ENCODE measurements at regions not wholly inside any gene's neighbourhood (a gene's known extent, or its start where the extent isn't known, plus 50 kb on each side); places are given as distances from the start of the nearest gene placed in this dataset.

DNA sequence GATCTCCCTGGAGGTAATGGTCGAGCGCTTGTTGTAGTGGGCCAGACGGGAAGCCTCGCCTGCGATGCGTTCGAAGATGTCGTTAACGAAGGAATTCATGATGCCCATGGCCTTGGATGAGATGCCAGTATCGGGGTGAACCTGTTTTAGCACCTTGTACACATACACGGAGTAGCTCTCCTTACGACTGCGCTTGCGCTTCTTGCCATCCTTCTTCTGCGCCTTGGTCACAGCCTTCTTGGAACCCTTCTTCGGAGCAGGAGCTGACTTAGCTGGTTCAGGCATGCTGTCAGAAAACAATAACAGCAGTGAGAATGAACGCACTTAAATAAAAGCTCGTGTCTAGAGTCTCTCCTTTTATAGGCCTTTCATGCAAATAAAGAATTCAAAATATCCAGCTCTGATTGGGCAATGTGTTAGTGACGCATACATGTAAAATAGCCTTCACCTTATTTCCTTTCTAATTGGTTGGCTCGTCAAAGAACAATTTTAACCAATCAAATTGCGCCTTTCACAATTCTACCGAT, 129.2 kb downstream of the HFE start:
- DNase-seq (ENCODE audit: low spot score): peak; percentile 99

- DNase-seq (ENCODE audit: low spot score): no peak
Observed at GRCh38 chr6:26216886-26217713, 129.9 kb downstream of the HFE start.

GRCh38 chr6:26217714-26218075, 130.5 kb downstream of the HFE start:
- peak; percentile 60 for DNase-seq (ENCODE audit: low spot score)

DNA sequence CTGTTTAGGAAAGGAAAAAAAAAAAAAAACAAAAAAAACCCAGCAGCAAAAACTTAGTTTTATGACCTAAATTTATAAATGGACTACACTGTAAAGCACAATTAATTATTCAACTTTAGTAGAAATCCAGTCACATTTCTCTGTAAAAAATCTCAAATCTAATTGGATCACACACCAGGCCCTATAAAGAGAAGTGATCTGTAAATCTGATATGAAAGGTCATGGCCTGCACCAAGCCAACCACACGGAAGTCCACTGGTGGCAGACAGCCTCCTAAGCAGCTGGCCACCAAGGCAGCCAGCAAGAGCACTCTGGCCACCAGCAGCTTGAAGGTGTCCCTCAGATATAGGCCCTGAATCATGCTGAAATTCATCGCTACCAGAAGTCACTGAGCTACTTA, 131.6 kb downstream of the HFE start:
- DNase-seq (ENCODE audit: low spot score): no peak

DNA sequence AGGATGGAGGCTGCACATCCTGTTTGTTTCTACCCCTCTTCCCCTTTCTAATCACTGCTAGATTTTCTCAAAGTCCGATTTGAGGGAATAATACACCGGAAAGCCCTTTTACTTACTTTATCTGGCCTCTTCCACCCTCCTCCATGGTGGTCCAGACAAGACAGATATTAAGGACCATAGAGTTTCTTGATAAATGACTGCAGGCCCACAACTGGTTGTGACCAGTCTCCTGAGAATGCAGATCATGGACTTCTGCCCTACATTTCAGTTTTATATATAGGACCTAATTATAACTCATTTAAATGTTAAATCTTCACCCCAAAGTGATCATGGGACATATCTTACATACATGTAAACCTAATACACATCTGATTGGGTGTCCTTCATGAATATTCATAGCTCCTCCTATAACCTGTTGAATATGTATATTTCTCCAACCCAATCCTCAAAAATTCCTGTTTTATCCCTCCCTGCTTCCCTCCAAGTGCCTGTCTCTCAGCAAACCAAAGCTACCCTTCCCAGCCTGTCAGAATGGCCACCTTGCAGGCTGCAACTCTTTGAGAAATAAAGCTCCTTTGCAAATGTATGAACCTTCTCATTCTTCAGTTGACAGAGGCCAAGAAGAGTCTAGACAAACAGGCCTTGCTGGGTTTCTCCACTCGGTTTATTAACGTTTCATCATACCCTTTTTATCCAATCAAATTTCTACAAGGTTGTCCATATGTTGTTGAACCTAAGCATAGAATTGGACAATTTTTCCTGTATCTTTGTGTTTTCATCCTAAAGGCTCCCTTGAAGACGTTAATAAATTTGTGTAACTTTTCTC, 133.1 kb downstream of the HFE start:
- DNase-seq (ENCODE audit: low spot score): no peak

DNA sequence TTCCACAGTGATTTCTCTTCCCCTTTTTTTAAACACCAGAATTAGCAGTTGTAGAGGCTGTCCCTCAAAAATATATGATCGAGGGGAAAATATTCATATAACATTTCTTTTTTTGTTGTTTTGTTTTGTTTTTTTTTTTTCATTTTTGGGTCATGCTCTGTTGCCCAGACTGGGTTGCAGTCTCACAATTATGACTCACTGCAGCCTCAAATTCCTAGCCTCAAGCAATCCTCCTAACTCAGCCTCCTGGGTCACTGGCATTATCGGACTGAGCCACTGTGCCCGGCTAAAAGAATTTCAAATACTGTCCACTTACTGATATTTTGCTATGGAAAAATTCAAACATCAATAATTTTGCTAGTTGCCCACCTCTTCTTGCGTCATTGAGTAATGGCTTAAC, 134.0 kb downstream of the HFE start:
- DNase-seq (ENCODE audit: low spot score): no peak

- no peak for DNase-seq (ENCODE audit: low spot score)
Observed at GRCh38 chr6:26222571-26222970, 135.3 kb downstream of the HFE start.

DNA sequence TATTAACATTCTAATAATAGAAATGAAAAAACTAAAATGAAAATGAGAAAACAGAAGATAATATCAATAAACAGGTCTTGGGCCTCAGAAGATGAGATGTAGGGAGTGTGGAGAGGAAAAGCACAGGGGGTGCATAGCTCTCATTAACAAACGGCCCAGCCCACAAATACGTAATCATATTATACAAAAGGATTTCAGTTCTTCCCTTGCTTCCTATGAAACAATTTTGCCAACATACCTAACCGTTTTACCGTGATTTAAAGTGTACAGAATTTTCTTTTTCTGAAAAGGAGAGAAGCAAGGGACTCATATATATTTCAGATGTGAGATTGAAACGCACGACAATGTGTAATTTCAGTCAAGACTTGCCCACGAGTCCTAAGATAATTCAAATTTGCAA, 136.0 kb downstream of the HFE start:
- DNase-seq (ENCODE audit: low spot score): no peak

DNA sequence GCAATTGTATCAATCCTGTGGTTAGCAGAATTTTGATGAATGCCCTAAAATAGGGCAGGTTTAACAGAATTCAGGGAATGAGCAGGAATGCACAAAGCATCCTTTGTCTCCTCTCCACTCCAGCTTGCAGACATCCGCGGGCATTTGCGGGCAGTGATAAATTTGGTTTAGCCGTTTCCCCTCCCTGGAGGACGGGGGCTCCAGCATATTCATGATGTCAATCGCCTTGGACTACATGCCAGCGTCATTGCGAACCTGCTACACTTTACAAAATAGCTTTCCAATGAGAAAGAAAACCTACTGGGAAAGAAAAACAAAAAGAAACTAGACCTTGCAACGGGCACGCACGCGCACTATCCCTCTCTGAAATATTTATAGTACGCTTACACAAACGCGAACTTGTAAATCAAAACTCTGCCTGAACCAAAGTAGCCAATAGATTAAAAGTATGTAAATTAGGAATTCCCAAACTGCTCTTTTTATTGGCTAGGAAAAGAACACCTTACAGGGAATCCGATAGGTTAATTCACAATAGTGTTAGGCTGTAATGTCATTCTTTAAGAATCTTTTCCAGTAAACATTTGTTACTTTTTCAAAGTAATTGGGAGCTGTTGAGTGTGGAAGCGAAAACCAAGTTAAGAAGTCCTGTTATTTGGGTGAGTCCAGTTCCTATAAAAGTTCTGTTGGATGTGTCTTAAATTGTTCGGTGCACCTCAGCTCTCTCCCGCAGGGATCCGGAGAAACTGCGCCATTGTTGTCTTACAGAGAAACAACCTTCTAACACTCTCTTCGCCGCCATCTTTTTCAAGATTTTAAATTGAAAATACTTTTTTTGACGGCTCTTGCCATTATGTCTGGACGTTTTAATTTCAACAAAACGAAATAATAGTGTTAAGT, 136.7 kb downstream of the HFE start:
- peak; percentile 94 for DNase-seq (ENCODE audit: low spot score)

DNA sequence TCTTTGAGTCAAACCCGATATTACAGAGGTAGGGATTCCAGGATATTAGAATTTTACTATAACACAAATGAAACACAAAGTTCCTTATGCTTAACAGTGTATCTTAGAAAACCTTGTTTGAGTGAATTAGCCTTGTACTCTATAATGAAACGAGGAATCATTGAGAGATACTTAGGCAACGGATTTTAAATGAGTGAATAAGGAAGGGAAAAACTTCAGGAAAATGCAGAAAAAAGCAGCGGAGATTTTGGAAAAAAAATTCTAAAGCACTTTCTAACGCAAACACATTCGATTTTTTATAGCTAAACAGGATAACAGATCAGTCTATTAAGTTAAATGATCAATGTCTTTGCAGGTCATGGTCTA, 137.3 kb downstream of the HFE start:
- DNase-seq (ENCODE audit: low spot score): peak; percentile 1

DNA sequence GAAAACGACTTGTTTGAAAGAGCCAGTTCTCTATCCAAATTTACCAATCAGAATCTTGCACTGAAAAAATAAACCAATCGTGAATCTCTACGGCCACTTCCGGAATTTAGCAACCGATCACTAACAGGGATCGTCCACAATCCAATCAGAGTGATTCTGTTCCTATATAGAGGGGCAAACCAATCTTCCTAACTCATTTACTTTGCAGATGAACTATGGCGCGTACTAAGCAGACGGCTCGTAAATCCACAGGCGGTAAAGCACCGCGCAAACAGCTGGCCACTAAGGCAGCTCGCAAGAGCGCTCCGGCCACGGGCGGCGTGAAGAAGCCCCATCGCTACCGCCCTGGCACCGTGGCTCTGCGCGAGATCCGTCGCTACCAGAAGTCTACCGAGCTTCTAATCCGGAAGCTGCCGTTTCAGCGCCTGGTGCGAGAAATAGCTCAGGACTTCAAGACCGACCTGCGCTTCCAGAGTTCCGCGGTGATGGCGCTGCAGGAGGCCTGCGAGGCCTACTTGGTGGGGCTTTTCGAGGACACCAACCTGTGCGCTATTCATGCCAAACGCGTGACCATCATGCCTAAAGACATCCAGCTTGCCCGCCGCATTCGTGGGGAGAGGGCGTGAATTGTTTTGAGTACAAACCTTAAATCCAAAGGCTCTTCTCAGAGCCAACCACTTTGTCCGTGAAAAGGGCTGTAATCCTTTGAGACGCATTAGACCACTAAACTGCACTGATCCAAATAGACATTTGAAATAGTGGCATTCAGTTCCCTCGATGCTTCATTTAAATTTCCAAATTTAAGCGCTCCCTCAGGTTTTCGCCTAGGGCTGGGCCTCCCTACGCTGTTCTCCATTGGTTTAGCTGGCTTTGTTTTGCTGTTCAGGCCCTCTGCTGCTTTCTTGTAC, 138.0 kb downstream of the HFE start:
- DNase-seq (ENCODE audit: low spot score): peak; percentile 76

- no peak for DNase-seq (ENCODE audit: low spot score)
Observed at GRCh38 chr6:26225848-26226578, 138.8 kb downstream of the HFE start.

DNA sequence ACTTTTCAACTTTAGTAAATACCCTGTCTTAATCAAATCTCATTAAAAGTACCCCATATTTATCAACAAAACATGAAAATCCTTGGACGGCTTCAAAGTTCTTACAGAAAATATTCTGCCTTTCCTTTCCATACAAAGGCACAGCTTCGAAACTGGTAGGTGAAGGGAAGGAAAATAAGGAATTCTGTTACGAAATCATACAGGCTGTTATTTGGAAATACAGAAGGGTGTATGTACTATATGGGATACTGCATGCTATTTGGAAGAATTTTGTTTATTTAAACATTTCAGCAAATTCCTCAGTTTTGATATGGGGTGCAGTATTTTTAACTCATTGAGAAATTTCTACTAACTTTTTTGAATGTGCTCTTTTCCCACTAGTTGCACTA, 138.4 kb upstream of the BTN3A2 start:
- no peak for DNase-seq (ENCODE audit: low spot score)

DNA sequence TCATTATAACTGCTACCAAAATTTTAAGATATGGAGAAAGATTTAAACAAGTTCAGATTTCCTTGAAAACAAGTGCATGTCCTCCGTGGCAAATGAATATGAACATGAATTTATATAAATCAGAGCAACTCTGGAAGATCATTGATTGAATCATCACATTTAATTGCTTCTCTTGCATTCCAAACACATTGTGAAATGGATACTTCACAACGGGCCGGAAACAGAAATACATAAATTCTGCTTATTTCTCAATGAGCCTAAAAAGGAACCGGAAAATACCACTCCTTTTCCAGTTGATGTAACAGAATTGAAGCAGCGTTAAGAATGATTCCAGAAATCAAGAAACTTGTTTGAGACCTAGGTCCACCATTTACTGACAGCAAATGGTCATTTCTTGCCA, 134.6 kb upstream of the BTN3A2 start:
- DNase-seq (ENCODE audit: low spot score): no peak

GRCh38 chr6:26231006-26231587, 133.9 kb upstream of the BTN3A2 start:
- no peak for DNase-seq (ENCODE audit: low spot score)

DNA sequence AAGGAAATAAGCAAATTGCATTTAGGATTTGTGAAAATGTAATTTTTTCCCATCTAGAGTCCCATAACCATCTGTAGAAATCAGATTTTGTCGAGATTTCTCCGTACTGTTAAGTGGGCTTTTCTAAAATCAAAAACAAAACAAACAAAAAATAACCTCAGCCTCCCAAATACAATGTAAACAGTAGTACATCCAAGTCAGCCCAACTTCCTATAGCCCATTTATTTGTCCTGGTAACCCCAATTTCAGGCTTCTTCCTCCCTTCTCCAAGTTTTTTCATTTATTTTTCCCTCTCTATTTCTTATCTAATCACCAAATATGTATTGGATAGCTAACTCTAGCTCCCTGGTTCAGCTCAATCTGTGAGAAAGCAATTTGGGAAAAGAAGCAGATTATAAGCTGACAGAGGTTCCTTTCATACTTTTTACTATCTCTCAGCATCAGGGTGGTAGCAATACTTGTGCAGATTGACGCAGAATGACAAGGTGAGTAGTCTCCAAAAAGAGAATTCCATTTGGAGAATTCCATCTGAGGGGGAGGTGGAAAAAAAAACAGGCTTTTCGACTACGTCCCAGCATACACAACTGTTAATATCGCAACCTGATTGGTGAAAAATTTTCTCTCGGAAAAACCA, 132.6 kb upstream of the BTN3A2 start:
- no peak for DNase-seq (ENCODE audit: low spot score)

- DNase-seq (ENCODE audit: low spot score): no peak
Observed at GRCh38 chr6:26232940-26233648, 131.9 kb upstream of the BTN3A2 start.

DNA sequence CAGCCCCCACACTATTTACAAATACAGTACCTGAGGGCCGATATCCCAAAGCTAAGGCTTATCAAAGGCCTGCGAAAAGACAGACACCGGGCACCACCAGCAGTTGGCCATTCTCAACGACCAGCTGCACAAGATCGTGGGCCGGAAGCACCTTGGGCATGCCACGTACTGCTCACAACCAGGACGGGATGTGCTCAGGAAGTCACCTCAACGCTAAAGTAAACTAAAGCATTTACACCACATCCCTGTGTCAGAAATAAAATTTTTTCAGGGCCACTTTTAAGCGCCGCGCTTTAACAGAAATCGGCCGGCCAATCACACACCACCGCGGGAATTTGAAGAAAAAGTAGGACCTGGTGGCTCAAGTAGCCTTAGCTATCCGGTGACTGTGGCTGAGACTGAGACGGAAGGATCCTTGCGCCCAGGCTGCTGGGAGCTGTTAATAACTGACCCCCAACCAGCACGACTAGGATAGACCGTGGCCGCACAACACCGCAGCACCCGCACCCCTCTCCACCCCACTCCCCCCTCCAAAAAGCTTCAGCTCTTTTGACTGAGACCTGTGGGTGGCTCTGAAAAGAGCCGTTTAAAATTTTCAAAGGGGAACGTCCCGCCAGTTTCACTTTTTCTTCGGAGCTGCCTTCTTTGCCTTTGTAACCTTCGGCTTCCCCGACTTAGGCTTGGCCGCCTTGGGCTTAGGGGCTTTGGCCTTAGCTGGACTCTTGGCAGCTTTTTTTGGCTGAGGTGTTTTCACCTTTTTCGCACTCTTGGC, 131.2 kb upstream of the BTN3A2 start:
- peak; percentile 72 for DNase-seq (ENCODE audit: low spot score)
